Bronchial epithelial cell (primary cell): ENCODE measurements at regions not wholly inside any gene's neighbourhood (a gene's known extent, or its start where the extent isn't known, plus 50 kb on each side); places are given as distances from the start of the nearest gene placed in this dataset.

Experiments
- DNase-seq: peaks from one replicate; pipeline ENCODE4 v3.0.0-alpha.2; 2010; ENCODE audit warnings: low read depth
- FAIRE-seq: peaks from 2 replicates; lab custom pipeline; 2011; peaks lifted over from hg19 to GRCh38; lab: Jason Lieb, UNC
- H3K27me3 ChIP-seq: 2 replicates; pipeline ENCODE4 v1.5.1; 2011; ENCODE audit warnings: low read length; ENCODE audit not compliant: control insufficient read depth, insufficient read depth
- H3K36me3 ChIP-seq: 2 replicates; pipeline ENCODE4 v1.5.1; 2011; ENCODE audit warnings: low read length; ENCODE audit not compliant: control insufficient read depth, insufficient read depth
- H3K4me3 ChIP-seq: 2 replicates; pipeline ENCODE4 v1.5.1; 2011; ENCODE audit warnings: mild to moderate bottlenecking, low read depth, low read length, control low read depth
- CTCF ChIP-seq: IDR thresholded peaks from 2 replicates; pipeline ENCODE4 v1.5.1; 2011; ENCODE audit warnings: mild to moderate bottlenecking, moderate library complexity, low read length, control low read depth, inconsistent platforms; ENCODE audit not compliant: insufficient read depth, severe bottlenecking

- Histone ChIP-seq H3K4me3 (no peak overlapping the region), H3K36me3 (no peaks in the 10 kb centered on the region), H3K27me3 (no peaks in the 10 kb centered on the region)
- no peak for FAIRE-seq
- no peak for TF ChIP-seq CTCF
- DNase-seq, result no peak
These were observed 238.5 kb upstream of the PIK3R1 start for GRCh38 chr5:67976891-67977601.

GRCh38 chr5:67976181-67976580 is 239.4 kb upstream of the PIK3R1 start:
- FAIRE-seq, result no peak
- no peak for DNase-seq
- no peak overlapping the region for H3K4me3 ChIP-seq
- no peaks in the 10 kb centered on the region for H3K27me3 ChIP-seq
- H3K36me3 ChIP-seq, result no peaks in the 10 kb centered on the region
- TF ChIP-seq CTCF, result no peak

- H3K4me3 ChIP-seq, result no peak overlapping the region
- no peaks in the 10 kb centered on the region for H3K27me3 ChIP-seq
- FAIRE-seq (no peak), DNase-seq (no peak)
- no peaks in the 10 kb centered on the region for H3K36me3 ChIP-seq
- no peak for TF ChIP-seq CTCF
These were observed 241.1 kb upstream of the PIK3R1 start for GRCh38 chr5:67974471-67974870.

GRCh38 chr5:67974054-67974453 is 241.5 kb upstream of the PIK3R1 start:
- FAIRE-seq (no peak), DNase-seq (no peak)
- Histone ChIP-seq H3K27me3 (no peaks in the 10 kb centered on the region), H3K36me3 (no peaks in the 10 kb centered on the region), H3K4me3 (no peak overlapping the region)
- TF ChIP-seq CTCF, result no peak

GRCh38 chr5:67971971-67972821 is 243.4 kb upstream of the PIK3R1 start:
- H3K36me3 ChIP-seq, result no peaks in the 10 kb centered on the region
- TF ChIP-seq CTCF, result no peak
- DNase-seq, result no peak
- FAIRE-seq, result peak; percentile 82
- H3K27me3 ChIP-seq, result no peaks in the 10 kb centered on the region
- H3K4me3 ChIP-seq, result no peak overlapping the region
